Panc1 (cell line): ENCODE measurements at regions not wholly inside any gene's neighbourhood (a gene's known extent, or its start where the extent isn't known, plus 50 kb on each side); places are given as distances from the start of the nearest gene placed in this dataset.

Source experiments
- POLR2AphosphoS5 ChIP-seq: IDR thresholded peaks from 2 replicates; pipeline ENCODE4 v1.6.1; 2012; ENCODE audit warnings: mild to moderate bottlenecking, low read depth, low read length, moderate library complexity
- SIN3A ChIP-seq: IDR thresholded peaks from 2 replicates; pipeline ENCODE4 v1.6.1; 2012; ENCODE audit warnings: low read depth, mild to moderate bottlenecking, low read length, moderate library complexity, borderline replicate concordance; ENCODE audit not compliant: insufficient read depth
- TCF7L2 ChIP-seq: IDR thresholded peaks from 2 replicates; pipeline ENCODE4 v1.6.1; 2011; ENCODE audit warnings: mild to moderate bottlenecking, low read depth, low read length, inconsistent platforms
- TF ChIP-seq, protein P1 (sequence below): fragments of 450-650 bp; IDR thresholded peaks from 2 replicates; pipeline ENCODE4 v1.5.1; 2017; ENCODE audit warnings: mild to moderate bottlenecking
- TF ChIP-seq, protein P2 (sequence below), 2 experiments: IDR thresholded peaks; 2 replicates each; pipeline ENCODE4 v1.6.1; 2011 to 2012; ENCODE audit warnings: low read depth in 2 of 2, control low read depth in 1 of 2, low read length in 1 of 2, mild to moderate bottlenecking in 1 of 2, moderate library complexity in 1 of 2; ENCODE audit not compliant: insufficient read depth in 1 of 2

GRCh38 chr17:56023851-56024250 lies 129.4 kb upstream of the ANKFN1 start:
- TF ChIP-seq, protein P1, sequence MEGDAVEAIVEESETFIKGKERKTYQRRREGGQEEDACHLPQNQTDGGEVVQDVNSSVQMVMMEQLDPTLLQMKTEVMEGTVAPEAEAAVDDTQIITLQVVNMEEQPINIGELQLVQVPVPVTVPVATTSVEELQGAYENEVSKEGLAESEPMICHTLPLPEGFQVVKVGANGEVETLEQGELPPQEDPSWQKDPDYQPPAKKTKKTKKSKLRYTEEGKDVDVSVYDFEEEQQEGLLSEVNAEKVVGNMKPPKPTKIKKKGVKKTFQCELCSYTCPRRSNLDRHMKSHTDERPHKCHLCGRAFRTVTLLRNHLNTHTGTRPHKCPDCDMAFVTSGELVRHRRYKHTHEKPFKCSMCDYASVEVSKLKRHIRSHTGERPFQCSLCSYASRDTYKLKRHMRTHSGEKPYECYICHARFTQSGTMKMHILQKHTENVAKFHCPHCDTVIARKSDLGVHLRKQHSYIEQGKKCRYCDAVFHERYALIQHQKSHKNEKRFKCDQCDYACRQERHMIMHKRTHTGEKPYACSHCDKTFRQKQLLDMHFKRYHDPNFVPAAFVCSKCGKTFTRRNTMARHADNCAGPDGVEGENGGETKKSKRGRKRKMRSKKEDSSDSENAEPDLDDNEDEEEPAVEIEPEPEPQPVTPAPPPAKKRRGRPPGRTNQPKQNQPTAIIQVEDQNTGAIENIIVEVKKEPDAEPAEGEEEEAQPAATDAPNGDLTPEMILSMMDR = no peak
- TF ChIP-seq POLR2AphosphoS5 (no peak), SIN3A (no peak), TCF7L2 (no peak)
- TF ChIP-seq, protein P2, sequence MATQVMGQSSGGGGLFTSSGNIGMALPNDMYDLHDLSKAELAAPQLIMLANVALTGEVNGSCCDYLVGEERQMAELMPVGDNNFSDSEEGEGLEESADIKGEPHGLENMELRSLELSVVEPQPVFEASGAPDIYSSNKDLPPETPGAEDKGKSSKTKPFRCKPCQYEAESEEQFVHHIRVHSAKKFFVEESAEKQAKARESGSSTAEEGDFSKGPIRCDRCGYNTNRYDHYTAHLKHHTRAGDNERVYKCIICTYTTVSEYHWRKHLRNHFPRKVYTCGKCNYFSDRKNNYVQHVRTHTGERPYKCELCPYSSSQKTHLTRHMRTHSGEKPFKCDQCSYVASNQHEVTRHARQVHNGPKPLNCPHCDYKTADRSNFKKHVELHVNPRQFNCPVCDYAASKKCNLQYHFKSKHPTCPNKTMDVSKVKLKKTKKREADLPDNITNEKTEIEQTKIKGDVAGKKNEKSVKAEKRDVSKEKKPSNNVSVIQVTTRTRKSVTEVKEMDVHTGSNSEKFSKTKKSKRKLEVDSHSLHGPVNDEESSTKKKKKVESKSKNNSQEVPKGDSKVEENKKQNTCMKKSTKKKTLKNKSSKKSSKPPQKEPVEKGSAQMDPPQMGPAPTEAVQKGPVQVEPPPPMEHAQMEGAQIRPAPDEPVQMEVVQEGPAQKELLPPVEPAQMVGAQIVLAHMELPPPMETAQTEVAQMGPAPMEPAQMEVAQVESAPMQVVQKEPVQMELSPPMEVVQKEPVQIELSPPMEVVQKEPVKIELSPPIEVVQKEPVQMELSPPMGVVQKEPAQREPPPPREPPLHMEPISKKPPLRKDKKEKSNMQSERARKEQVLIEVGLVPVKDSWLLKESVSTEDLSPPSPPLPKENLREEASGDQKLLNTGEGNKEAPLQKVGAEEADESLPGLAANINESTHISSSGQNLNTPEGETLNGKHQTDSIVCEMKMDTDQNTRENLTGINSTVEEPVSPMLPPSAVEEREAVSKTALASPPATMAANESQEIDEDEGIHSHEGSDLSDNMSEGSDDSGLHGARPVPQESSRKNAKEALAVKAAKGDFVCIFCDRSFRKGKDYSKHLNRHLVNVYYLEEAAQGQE (IDR thresholded peaks at IDR 0.05; ENCODE audit: insufficient read depth in 1 of 2, low read depth in 2 of 2, low read length in 1 of 2) = no peak
